ENCODE measurements at regions not wholly inside any gene's neighbourhood (a gene's known extent, or its start where the extent isn't known, plus 50 kb on each side); places are given as distances from the start of the nearest gene placed in this dataset.

- no peak for TF ChIP-seq HDAC2 (IDR thresholded peaks at IDR 0.05)
- TF ChIP-seq, protein P1, sequence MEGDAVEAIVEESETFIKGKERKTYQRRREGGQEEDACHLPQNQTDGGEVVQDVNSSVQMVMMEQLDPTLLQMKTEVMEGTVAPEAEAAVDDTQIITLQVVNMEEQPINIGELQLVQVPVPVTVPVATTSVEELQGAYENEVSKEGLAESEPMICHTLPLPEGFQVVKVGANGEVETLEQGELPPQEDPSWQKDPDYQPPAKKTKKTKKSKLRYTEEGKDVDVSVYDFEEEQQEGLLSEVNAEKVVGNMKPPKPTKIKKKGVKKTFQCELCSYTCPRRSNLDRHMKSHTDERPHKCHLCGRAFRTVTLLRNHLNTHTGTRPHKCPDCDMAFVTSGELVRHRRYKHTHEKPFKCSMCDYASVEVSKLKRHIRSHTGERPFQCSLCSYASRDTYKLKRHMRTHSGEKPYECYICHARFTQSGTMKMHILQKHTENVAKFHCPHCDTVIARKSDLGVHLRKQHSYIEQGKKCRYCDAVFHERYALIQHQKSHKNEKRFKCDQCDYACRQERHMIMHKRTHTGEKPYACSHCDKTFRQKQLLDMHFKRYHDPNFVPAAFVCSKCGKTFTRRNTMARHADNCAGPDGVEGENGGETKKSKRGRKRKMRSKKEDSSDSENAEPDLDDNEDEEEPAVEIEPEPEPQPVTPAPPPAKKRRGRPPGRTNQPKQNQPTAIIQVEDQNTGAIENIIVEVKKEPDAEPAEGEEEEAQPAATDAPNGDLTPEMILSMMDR (IDR thresholded peaks at IDR 0.05) = no peak
- TF ChIP-seq BHLHE40 (IDR thresholded peaks at IDR 0.05; ENCODE audit: low read depth, low read length) = no peak
- TF ChIP-seq, protein P2, sequence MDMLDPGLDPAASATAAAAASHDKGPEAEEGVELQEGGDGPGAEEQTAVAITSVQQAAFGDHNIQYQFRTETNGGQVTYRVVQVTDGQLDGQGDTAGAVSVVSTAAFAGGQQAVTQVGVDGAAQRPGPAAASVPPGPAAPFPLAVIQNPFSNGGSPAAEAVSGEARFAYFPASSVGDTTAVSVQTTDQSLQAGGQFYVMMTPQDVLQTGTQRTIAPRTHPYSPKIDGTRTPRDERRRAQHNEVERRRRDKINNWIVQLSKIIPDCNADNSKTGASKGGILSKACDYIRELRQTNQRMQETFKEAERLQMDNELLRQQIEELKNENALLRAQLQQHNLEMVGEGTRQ (IDR thresholded peaks at IDR 0.05) = no peak
Observed at GRCh38 chr2:216796115-216796840, 63.6 kb downstream of the TNP1 start.
